SH-SY5Y (cell line): ENCODE measurements at regions not wholly inside any gene's neighbourhood (a gene's known extent, or its start where the extent isn't known, plus 50 kb on each side); places are given as distances from the start of the nearest gene placed in this dataset.
A peak's percentile ranks its signal among the peaks of the same experiment; 100 is the strongest.

Experiments
- GATA2 ChIP-seq: IDR thresholded peaks from 2 replicates; pipeline ENCODE4 v1.6.1; 2011; ENCODE audit warnings: mild to moderate bottlenecking, low read depth, low read length
- GATA3 ChIP-seq: IDR thresholded peaks from 2 replicates; pipeline ENCODE4 v1.6.1; 2011; ENCODE audit warnings: low read depth, mild to moderate bottlenecking, low read length, moderate library complexity

DNA sequence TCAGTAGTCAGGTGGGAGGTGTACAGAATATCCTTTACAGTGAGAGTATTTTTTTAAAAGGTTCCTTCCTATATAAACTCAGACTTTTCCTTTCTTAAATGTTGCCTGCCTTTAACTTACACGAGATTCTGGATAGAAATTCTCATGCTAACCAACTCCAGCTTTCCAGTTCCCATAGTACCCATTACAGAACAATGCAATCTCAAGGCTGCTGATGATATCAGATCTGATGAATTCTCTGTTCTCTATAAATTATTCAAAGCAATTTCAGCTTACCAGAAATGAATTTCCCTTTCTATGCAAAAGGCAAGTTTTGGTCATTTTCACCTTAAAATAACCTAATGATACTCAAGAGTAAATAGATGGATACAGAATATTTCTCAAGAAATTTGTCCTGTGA, 90.3 kb downstream of the NUDT12 start:
- TF ChIP-seq GATA2 (no peak), GATA3 (no peak)

- TF ChIP-seq GATA2 (no peak), GATA3 (no peak)
Measured at GRCh38 chr5:103469288-103470040, 93.1 kb downstream of the NUDT12 start.

- TF ChIP-seq GATA2 (no peak), GATA3 (no peak)
Measured at GRCh38 chr5:103467831-103468230, 94.8 kb downstream of the NUDT12 start.

DNA sequence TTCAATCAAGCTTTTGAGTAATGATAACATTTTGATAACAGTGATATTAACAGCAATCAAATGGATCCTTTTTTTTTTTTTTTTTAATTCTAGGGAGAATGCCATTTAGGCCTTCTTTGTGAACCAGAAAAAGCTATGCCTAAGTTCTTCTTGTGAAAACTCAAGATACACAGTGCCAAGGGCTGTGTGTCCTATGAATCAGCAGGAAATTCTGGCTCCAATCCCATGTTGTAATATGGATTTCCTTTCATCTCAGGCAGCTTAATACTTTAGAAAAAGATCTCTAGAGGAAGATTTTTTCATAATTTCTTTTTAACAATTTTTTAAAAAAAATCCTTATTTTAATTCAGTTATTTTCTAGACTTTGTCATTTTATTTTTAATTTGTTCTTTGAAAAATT, 96.1 kb downstream of the NUDT12 start:
- no peak for TF ChIP-seq GATA2
- no peak for TF ChIP-seq GATA3

- TF ChIP-seq GATA3 (no peak), GATA2 (no peak)
Measured at GRCh38 chr5:103465891-103466290, 96.7 kb downstream of the NUDT12 start.

DNA sequence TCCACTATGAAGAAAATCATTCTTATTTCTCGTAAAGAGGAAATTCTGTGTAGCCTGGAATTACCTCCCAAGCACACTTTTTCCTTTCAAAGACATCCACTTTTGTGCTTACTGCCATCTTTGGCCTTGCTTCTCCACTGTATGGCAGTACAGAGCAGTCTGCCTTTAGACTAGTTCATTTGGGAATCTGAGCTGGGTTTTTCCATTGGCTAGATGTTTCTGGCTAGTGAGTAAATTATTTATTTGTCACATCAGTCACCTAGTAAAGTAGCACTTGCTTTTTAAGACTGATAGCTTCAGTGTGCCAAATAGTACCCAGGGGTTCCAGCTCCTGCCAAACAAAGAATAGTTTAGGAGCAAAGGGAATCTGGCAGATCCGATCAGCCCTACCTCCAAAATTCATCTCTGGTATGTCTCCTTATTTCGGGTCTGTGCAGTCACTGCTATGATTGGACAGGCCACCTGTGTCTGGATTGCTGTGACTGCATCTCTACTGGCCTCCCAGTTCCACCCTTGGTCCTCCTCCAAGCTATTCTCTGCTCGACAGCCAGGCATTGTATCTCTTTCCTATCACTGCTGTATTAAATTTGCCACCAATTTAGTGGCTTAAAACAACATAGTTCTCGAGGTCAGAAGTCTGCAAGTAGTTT, 97.6 kb downstream of the NUDT12 start:
- no peak for TF ChIP-seq GATA3
- no peak for TF ChIP-seq GATA2

DNA sequence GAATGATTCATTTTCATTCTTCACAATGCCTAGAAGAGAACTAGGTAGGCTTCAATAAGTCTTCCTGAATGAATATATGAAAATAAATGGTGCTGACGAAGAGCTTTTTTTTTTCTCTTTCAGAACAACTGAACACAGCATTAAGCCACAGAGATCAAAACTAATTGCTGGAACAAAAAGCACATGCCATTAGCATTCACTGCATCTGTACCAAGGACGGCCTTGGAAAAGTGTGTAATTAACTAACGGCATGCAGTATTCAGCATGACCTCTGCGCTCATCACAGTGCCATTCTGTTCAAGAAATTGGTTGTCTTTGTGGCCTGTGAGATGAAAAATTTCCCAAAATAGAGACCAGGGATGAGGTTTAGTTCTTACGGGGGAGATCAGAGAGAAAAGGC, 99.3 kb downstream of the NUDT12 start:
- TF ChIP-seq GATA3 (no peak), GATA2 (no peak)

DNA sequence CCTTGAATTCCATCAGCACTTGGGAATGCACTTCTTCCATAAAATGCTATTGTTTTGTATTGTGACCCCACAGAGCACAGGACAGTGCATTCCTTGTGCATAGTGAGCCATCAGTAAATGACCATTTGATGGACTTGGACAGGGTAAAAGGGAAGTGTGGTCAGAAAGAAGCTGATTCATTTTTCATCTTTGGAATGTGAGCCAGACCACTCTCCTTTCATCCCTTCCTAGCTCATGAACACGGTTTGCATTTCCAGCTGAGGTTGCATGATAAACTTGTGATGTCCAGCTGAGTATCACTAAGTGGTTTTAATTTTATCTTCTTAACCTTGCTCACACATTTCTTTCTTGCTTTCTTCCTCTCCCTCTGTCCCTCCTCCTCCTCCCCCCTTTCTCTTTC, 101.3 kb downstream of the NUDT12 start:
- TF ChIP-seq GATA3 (no peak), GATA2 (no peak)

- TF ChIP-seq GATA3 (no peak), GATA2 (no peak)
Measured at GRCh38 chr5:103458497-103459040, 104.0 kb downstream of the NUDT12 start.

- TF ChIP-seq GATA3, result no peak
- TF ChIP-seq GATA2, result no peak
Measured at GRCh38 chr5:103456476-103456875, 106.1 kb downstream of the NUDT12 start.

DNA sequence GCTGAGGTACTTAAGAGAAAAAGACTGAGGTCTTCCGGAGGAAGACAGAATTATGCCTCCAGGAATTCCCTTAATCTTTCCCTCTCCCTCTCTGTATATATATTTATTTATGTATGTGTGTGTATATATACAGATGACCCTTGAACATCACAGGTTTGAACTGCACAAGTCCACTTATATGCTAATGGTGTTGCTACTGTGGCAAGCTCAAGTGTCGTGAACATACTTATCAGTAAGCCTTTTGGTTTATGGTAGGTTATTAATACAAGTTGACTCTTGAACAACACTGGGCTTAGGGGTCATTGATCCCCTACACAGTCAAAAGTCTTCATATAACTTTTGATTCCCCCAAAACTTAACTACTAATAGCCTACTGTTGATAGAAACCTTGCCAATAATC, 106.8 kb downstream of the NUDT12 start:
- TF ChIP-seq GATA3 (no peak), GATA2 (no peak)

DNA sequence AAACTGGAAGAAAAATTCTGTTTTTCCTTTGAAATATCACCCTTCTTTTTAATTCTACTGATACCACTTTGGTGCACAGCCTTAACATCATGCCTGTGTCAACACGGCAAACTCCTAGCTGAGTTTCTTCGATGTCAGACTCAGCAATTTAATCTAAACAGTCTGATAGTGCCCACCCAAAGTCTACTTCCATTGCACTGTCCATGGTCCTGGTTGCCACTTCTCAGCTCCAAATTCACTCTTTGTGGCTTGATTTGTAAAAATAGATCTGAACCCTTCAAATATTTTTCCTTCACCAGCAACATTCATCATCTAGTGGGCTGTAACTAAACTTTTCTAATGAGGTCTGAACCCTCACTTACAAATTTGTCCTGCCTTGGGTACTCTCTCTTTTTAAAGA, 107.8 kb downstream of the NUDT12 start:
- TF ChIP-seq GATA3, result no peak
- TF ChIP-seq GATA2, result no peak

- TF ChIP-seq GATA2, result no peak
- no peak for TF ChIP-seq GATA3
Measured at GRCh38 chr5:103452666-103453065, 109.9 kb downstream of the NUDT12 start.

GRCh38 chr5:103452089-103452488, 110.5 kb downstream of the NUDT12 start:
- TF ChIP-seq GATA2 (peak; percentile 78), GATA3 (peak; percentile 71)

GRCh38 chr5:103451261-103451660, 111.3 kb downstream of the NUDT12 start:
- TF ChIP-seq GATA2 (no peak), GATA3 (no peak)

DNA sequence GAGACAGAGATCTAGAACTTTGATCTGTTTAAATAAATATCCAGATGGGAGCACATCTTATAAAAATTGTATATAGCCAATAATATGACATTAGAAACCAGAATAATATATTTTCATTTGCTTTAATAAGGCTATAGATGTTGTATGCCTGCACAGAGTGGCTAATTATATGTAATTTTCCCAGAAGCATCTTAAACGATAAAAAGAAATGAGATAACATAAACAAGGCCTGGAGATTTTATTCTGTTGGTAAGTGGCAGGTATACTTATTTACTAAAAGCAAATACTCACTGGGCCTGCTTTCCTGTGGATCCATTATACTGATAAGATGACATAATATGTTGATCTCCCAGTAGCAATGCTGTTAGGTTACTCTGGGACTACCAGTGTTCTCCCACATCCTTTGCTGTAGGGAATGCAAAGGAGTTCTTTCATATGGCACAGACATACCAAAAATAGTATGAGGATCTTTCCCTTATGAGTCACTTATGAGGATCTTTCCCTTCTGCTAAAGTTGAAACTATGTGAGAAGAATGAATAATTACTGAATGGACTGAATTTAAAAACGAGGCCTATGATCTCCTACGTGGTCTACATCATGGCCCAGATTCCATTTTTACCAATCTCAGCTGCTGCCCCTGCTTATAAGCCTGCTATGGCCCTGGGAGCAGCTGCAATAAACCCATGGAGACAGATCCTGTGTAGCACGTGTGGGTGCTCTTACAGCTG, 112.1 kb downstream of the NUDT12 start:
- no peak for TF ChIP-seq GATA2
- 0 out of 2 replicates have a peak, but pooled peaks have one; percentile 19 for TF ChIP-seq GATA3

DNA sequence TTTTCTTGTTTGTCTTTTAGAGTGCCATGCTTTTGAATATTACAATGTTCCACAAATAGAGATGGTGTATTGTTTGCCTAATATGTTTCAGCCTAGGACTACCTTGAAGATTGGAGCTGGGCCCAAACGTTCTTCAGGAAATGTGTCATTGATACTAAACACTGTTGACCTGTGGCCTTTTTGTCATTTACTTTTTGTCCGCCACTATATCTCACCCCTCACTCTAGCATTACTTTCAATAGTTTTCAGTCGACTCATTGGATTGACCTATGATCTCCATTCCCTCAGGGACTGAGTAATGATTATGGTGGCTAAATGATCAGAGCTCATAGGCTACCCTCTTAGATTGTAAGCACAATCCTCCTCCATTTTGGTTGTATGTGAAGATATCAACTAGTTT, 115.8 kb downstream of the NUDT12 start:
- TF ChIP-seq GATA3 (no peak), GATA2 (no peak)
